ENCODE measurements at regions not wholly inside any gene's neighbourhood (a gene's known extent, or its start where the extent isn't known, plus 50 kb on each side); places are given as distances from the start of the nearest gene placed in this dataset.

GRCh38 chr18:6580401-6580800, 149.1 kb upstream of the ARHGAP28 start:
- no peak overlapping the region for H3K4me2 ChIP-seq
- no peaks in the 10 kb centered on the region for H3K79me2 ChIP-seq (ENCODE audit: insufficient read depth, low read depth)
- H3K9ac ChIP-seq: no peak overlapping the region
- no peaks in the 10 kb centered on the region for H3K4me1 ChIP-seq (ENCODE audit: low read depth, poor library complexity, severe bottlenecking)
- no peaks in the 10 kb centered on the region for H3K36me3 ChIP-seq (ENCODE audit: insufficient read depth)
- TF ChIP-seq CTCF (conservative IDR thresholded peaks at IDR 0.05; ENCODE audit: low read depth, low read length): no peak
- no peaks in the 10 kb centered on the region for H3K27me3 ChIP-seq (ENCODE audit: insufficient read depth, low read depth)
- H3K4me3 ChIP-seq (IDR thresholded peaks at IDR 0.05; ENCODE audit: insufficient read depth, low read depth, low read length): no peak overlapping the region
- H4K20me1 ChIP-seq (ENCODE audit: insufficient read depth): no peaks in the 10 kb centered on the region
- H2AFZ ChIP-seq (ENCODE audit: low read depth): no peak overlapping the region
- no peak overlapping the region for H3K27ac ChIP-seq

GRCh38 chr18:6589923-6590322, 139.6 kb upstream of the ARHGAP28 start:
- Histone ChIP-seq H3K4me1 (ENCODE audit: low read depth, poor library complexity, severe bottlenecking) (no peaks in the 10 kb centered on the region), H2AFZ (ENCODE audit: low read depth) (no peak overlapping the region), H3K4me2 (no peak overlapping the region), H3K36me3 (ENCODE audit: insufficient read depth) (no peaks in the 10 kb centered on the region), H4K20me1 (ENCODE audit: insufficient read depth) (no peaks in the 10 kb centered on the region), H3K27ac (no peak overlapping the region), H3K4me3 (IDR thresholded peaks at IDR 0.05; ENCODE audit: insufficient read depth, low read depth, low read length) (no peak overlapping the region), H3K27me3 (ENCODE audit: insufficient read depth, low read depth) (no peaks in the 10 kb centered on the region), H3K9ac (no peak overlapping the region), H3K79me2 (ENCODE audit: insufficient read depth, low read depth) (no peaks in the 10 kb centered on the region)
- TF ChIP-seq CTCF (conservative IDR thresholded peaks at IDR 0.05; ENCODE audit: low read depth, low read length): no peak

GRCh38 chr18:6590326-6590725, 139.2 kb upstream of the ARHGAP28 start:
- H3K27ac ChIP-seq: no peak overlapping the region
- no peak overlapping the region for H3K4me2 ChIP-seq
- no peaks in the 10 kb centered on the region for H3K27me3 ChIP-seq (ENCODE audit: insufficient read depth, low read depth)
- no peaks in the 10 kb centered on the region for H3K4me1 ChIP-seq (ENCODE audit: low read depth, poor library complexity, severe bottlenecking)
- no peaks in the 10 kb centered on the region for H3K79me2 ChIP-seq (ENCODE audit: insufficient read depth, low read depth)
- no peak for TF ChIP-seq CTCF (conservative IDR thresholded peaks at IDR 0.05; ENCODE audit: low read depth, low read length)
- H3K9ac ChIP-seq: no peak overlapping the region
- no peaks in the 10 kb centered on the region for H3K36me3 ChIP-seq (ENCODE audit: insufficient read depth)
- H4K20me1 ChIP-seq (ENCODE audit: insufficient read depth): no peaks in the 10 kb centered on the region
- H2AFZ ChIP-seq (ENCODE audit: low read depth): no peak overlapping the region
- no peak overlapping the region for H3K4me3 ChIP-seq (IDR thresholded peaks at IDR 0.05; ENCODE audit: insufficient read depth, low read depth, low read length)

GRCh38 chr18:6591491-6591890, 138.0 kb upstream of the ARHGAP28 start:
- Histone ChIP-seq H3K27me3 (ENCODE audit: insufficient read depth, low read depth) (no peaks in the 10 kb centered on the region), H3K9ac (no peak overlapping the region), H3K4me1 (ENCODE audit: low read depth, poor library complexity, severe bottlenecking) (no peaks in the 10 kb centered on the region), H3K4me2 (no peak overlapping the region), H3K79me2 (ENCODE audit: insufficient read depth, low read depth) (no peaks in the 10 kb centered on the region), H3K36me3 (ENCODE audit: insufficient read depth) (no peaks in the 10 kb centered on the region), H3K4me3 (IDR thresholded peaks at IDR 0.05; ENCODE audit: insufficient read depth, low read depth, low read length) (no peak overlapping the region), H4K20me1 (ENCODE audit: insufficient read depth) (no peaks in the 10 kb centered on the region), H3K27ac (no peak overlapping the region), H2AFZ (ENCODE audit: low read depth) (no peak overlapping the region)
- no peak for TF ChIP-seq CTCF (conservative IDR thresholded peaks at IDR 0.05; ENCODE audit: low read depth, low read length)

- Histone ChIP-seq H3K36me3 (ENCODE audit: insufficient read depth) (no peaks in the 10 kb centered on the region), H2AFZ (ENCODE audit: low read depth) (no peak overlapping the region), H4K20me1 (ENCODE audit: insufficient read depth) (no peaks in the 10 kb centered on the region), H3K4me2 (no peak overlapping the region), H3K27me3 (ENCODE audit: insufficient read depth, low read depth) (no peaks in the 10 kb centered on the region), H3K4me1 (ENCODE audit: low read depth, poor library complexity, severe bottlenecking) (no peaks in the 10 kb centered on the region), H3K79me2 (ENCODE audit: insufficient read depth, low read depth) (no peaks in the 10 kb centered on the region), H3K9ac (no peak overlapping the region), H3K4me3 (IDR thresholded peaks at IDR 0.05; ENCODE audit: insufficient read depth, low read depth, low read length) (no peak overlapping the region), H3K27ac (no peak overlapping the region)
- no peak for TF ChIP-seq CTCF (conservative IDR thresholded peaks at IDR 0.05; ENCODE audit: low read depth, low read length)
These were observed 137.0 kb upstream of the ARHGAP28 start for GRCh38 chr18:6592522-6592921.

Measured in KMS-11 (cell line).